Lower leg skin (tissue), 3 donors: ENCODE measurements at regions not wholly inside any gene's neighbourhood (a gene's known extent, or its start where the extent isn't known, plus 50 kb on each side); places are given as distances from the start of the nearest gene placed in this dataset.

Experiments
- CTCF ChIP-seq, 3 donors: fragments of 450-650 bp; IDR thresholded peaks; one replicate each; pipeline ENCODE4 v1.5.1; 2016; ENCODE audit warnings: antibody characterized with exemption in 3 of 3, mild to moderate bottlenecking in 3 of 3, moderate library complexity in 2 of 3
- POLR2A ChIP-seq, 2 donors: fragments of 450-650 bp; IDR thresholded peaks; one replicate each; pipeline ENCODE4 v1.6.1; 2016 to 2017; ENCODE audit warnings: antibody characterized with exemption in 2 of 2, mild to moderate bottlenecking in 1 of 2, moderate library complexity in 1 of 2

DNA sequence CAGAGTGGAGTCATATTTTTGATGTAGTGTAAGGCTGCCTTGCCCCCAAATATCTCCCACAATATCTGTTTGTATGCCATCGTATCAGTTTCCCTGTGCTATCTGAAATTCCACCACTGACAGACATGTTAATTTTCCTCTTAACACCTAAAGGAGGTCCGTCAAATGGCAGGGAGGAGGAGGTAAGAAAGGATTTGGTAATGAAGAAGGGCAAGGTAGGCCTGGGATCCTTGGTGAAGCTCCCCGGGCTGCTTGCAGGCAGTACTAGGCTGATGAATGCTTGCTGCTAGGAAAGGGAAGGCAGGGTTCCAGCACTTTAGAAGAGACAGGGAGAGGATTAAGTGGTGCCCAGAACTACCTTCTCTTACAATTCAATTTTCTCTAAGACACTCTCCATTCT is 402.4 kb upstream of the ZP4 start:
- TF ChIP-seq CTCF (IDR thresholded peaks at IDR 0.05) (no peak), POLR2A (IDR thresholded peaks at IDR 0.05) (no peak)
